ENCODE measurements at regions not wholly inside any gene's neighbourhood (a gene's known extent, or its start where the extent isn't known, plus 50 kb on each side); places are given as distances from the start of the nearest gene placed in this dataset.

DNA sequence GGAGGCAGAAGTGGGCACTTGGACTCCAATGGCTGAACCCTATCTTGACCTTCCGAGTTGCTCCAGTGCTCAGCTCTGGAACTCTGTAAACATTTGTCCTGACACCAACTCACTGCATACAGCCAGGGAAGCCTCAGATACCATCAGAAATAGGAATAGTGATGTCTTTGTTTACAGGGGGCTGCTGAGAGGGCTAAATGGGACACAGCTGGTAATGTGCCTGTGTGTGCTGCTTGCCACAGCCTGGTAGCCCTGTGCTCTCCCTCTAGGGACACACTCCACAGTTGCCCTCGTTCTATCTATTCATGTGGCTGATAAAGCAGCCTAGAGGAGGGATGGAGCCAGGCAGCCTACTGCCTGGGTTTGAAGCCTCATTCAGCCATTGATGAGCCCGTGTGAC, 559.8 kb downstream of the MIAT start:
- intact Hi-C loops (cut with DNase I) = no loop called here

DNA sequence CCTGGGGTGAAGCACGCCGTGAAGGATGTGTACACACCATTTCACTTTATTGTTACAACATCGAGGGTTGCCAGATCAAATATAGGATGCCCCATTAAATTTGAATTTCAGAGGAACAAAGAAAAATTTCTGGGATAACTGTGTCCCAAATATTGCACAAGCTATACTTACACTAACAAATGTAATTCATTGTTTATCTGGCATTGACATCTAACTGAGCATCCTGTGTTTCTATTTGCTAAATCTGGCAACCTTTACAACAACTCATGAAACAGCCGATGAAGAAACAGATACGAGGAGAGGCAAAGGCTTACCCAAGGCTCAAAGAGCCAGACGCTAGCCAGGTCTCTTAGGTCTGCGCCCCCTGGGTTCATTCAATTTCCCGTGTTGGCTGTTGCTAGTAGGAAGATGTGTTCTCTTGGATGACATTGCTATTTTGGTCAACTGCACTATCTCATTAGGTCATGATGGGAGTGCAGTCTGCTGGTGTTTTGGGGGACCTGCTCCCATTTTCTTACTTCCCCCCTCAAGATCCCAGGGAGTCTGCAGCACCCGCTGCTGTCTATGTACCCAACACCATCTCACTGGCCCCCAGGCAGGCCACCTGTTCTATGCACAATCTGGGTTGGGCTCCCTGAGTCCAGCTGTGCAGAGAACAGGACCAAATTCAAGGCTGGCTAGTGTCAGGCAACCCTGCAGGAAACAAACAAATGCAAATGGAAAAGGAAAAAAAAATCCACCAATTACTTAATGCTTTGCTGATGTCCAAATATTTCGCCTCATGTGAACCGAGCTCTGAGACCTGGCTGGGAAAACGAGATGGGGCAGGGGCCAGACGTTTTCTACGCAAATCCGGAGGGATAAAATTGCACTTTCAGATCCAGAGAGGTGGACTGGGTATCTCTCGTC, 560.9 kb downstream of the MIAT start:
- WGBS, 2 donors = 81 to 83% methylated on average over 16 of the region's 16 CpGs

More for the DNA sequence above, 559.8 kb downstream of the MIAT start:
- WGBS, 2 donors = 75 to 78% methylated on average over 3 of the region's 3 CpGs
- Histone ChIP-seq H3K36me3 (no peaks in the 10 kb centered on the region), H3K4me3 (replicated peaks in 1 of 3) (no peak overlapping the region), H3K4me1 (peaks cover 17 to 31% of the 10 kb centered on the region in 2 donors), H3K27me3 (no peaks in the 10 kb centered on the region), H3K9me3 (no peaks in the 10 kb centered on the region), H3K27ac (no peak overlapping the region)
- DNase-seq = no peak
- no peak for TF ChIP-seq POLR2A (IDR thresholded peaks at IDR 0.05)
- TF ChIP-seq, protein P1, sequence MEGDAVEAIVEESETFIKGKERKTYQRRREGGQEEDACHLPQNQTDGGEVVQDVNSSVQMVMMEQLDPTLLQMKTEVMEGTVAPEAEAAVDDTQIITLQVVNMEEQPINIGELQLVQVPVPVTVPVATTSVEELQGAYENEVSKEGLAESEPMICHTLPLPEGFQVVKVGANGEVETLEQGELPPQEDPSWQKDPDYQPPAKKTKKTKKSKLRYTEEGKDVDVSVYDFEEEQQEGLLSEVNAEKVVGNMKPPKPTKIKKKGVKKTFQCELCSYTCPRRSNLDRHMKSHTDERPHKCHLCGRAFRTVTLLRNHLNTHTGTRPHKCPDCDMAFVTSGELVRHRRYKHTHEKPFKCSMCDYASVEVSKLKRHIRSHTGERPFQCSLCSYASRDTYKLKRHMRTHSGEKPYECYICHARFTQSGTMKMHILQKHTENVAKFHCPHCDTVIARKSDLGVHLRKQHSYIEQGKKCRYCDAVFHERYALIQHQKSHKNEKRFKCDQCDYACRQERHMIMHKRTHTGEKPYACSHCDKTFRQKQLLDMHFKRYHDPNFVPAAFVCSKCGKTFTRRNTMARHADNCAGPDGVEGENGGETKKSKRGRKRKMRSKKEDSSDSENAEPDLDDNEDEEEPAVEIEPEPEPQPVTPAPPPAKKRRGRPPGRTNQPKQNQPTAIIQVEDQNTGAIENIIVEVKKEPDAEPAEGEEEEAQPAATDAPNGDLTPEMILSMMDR (IDR thresholded peaks at IDR 0.05) = no peak

DNA sequence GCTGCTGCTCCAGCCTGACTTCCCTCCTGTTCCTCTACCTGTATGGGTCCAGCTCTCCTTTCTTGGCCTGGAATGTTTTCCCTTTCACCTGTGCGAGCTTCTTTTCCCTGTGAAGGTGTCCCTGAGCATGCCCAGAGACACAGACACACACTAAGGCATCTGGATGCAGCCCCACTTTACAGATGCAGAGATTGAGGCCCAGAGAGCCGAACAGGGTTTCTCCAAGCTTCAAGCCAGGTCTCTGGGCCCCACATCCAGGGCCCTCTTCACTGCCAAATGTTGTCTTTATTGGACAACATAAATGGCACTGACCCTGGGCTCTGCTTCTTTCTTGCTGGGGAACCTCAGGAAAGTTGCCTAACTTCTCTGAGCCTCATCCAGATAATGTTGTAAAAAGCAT, 561.6 kb downstream of the MIAT start:
- no peak overlapping the region for H3K27ac ChIP-seq
- no peak for DNase-seq

More for the DNA sequence above, 560.9 kb downstream of the MIAT start:
- Histone ChIP-seq H3K4me1 (peaks cover 12 to 20% of the 10 kb centered on the region in 2 donors), H3K9me3 (no peaks in the 10 kb centered on the region), H3K36me3 (no peaks in the 10 kb centered on the region), H3K27me3 (no peaks in the 10 kb centered on the region), H3K27ac (no peak overlapping the region), H3K4me3 (replicated peaks in 1 of 3) (no peak overlapping the region)
- no peak for DNase-seq
- TF ChIP-seq POLR2A (IDR thresholded peaks at IDR 0.05) = no peak
- TF ChIP-seq, protein P1 (IDR thresholded peaks at IDR 0.05) = no peak
- intact Hi-C loops (cut with DNase I) = no loop called here

DNA sequence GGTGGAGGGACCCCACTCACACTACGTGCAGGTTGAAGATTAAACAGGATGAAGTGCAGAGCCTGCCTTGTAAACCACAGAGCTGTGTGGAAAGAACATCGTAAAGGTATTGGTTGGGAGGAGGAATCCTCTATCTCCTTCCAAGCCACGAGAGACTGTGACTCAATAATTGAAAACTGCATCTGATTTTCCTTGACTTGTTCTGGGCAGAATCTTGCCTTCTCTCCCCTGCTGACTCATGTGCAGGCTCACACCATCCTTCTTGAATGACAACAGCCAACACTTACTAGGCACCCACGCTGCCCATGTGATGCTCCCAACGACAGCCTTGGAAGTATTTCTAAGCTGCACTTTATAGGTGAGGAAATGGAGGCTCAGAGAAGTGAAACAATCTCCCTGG, 563.0 kb downstream of the MIAT start:
- no peak for DNase-seq
- Histone ChIP-seq H3K4me1 (peaks cover 0 to under 1% of the 10 kb centered on the region in 2 donors), H3K4me3 (replicated peaks in 1 of 3) (no peak overlapping the region), H3K9me3 (no peaks in the 10 kb centered on the region), H3K36me3 (no peaks in the 10 kb centered on the region), H3K27me3 (no peaks in the 10 kb centered on the region), H3K27ac (no peak overlapping the region)
- intact Hi-C loops (cut with DNase I) = no loop called here
- 72% methylated on average over 5 of the region's 5 CpGs for WGBS, 2 donors
- TF ChIP-seq, protein P1 (IDR thresholded peaks at IDR 0.05) = no peak
- no peak for TF ChIP-seq POLR2A (IDR thresholded peaks at IDR 0.05)

More for the DNA sequence above, 561.6 kb downstream of the MIAT start:
- intact Hi-C loops (cut with DNase I) = no loop called here
- TF ChIP-seq, protein P1 (IDR thresholded peaks at IDR 0.05) = no peak
- no peak for TF ChIP-seq POLR2A (IDR thresholded peaks at IDR 0.05)
- Histone ChIP-seq H3K4me1 (peaks cover 9 to 13% of the 10 kb centered on the region in 2 donors), H3K9me3 (no peaks in the 10 kb centered on the region), H3K4me3 (replicated peaks in 1 of 3) (no peak overlapping the region), H3K36me3 (no peaks in the 10 kb centered on the region), H3K27me3 (no peaks in the 10 kb centered on the region)
- WGBS, 2 donors = 76 to 97% methylated on average over 2 of the region's 2 CpGs

DNA sequence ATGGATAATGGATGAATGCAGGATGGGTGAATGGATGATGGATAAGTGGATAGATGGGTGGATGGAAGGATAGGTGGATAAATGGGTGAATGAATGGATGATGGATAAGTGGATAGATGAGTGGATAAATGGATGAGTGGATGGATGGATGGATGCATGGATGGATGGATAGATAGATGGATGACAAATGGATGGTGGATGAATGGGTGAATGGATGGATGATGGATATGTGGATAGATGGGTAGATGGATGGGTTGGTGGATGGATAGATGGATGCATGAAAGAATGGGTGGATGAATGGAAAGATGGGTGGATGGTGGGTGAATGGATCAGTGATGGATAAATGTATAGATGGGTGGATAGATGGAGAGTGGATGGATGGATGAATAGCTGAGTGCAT, 564.8 kb downstream of the MIAT start:
- Histone ChIP-seq H3K36me3 (no peaks in the 10 kb centered on the region), H3K27ac (no peak overlapping the region), H3K27me3 (no peaks in the 10 kb centered on the region), H3K9me3 (no peaks in the 10 kb centered on the region), H3K4me1 (no peaks in the 10 kb centered on the region), H3K4me3 (replicated peaks in 1 of 3) (no peak overlapping the region)
- DNase-seq = no peak
- intact Hi-C loops (cut with DNase I) = no loop called here
- no peak for TF ChIP-seq POLR2A (IDR thresholded peaks at IDR 0.05)
- TF ChIP-seq, protein P1 (IDR thresholded peaks at IDR 0.05) = no peak
